PC-9 (cell line): ENCODE measurements at regions not wholly inside any gene's neighbourhood (a gene's known extent, or its start where the extent isn't known, plus 50 kb on each side); places are given as distances from the start of the nearest gene placed in this dataset.

Experiments used
- BruUV-seq: library from RNA; stranded (reverse); fragments of 400-500 nt; replicated peaks from 2 replicates; lab custom pipeline; 2021; lab: Mats Ljungman, UMichigan
- CTCF ChIA-PET: fragments of 300-600 bp; sonication (Branson Sonifier 250); formaldehyde crosslinking; loops from one replicate; lab custom pipeline; 2022; ENCODE audit warnings: antibody characterized with exemption; lab: Charles Lee
- POLR2A ChIA-PET: fragments of 300-600 bp; sonication (Branson Sonifier 250); formaldehyde crosslinking; loops from one replicate; lab custom pipeline; 2022; ENCODE audit warnings: antibody characterized with exemption; ENCODE audit not compliant: unreplicated experiment; lab: Charles Lee
- DNase-seq, 2 experiments: peaks; one replicate each; pipeline versions ENCODE4 v3.0.0 to v3.0.0-alpha.2; 2015 to 2022; ENCODE audit warnings: mixed read lengths in 1 of 2
- H2AFZ ChIP-seq: fragments of 200-600 bp; sonication (generic); 2 replicates; pipeline ENCODE4 v1.8.1; 2017; ENCODE audit warnings: antibody characterized with exemption
- H3F3A ChIP-seq: fragments of 200-600 bp; sonication (generic); 2 replicates; pipeline ENCODE4 v1.8.1; 2017; ENCODE audit warnings: antibody characterized with exemption, mild to moderate bottlenecking, low read depth; ENCODE audit not compliant: insufficient read depth
- H3K27ac ChIP-seq: fragments of 200-600 bp; sonication (generic); 2 replicates; pipeline ENCODE4 v1.6.1; 2016; ENCODE audit warnings: mixed run types
- H3K27me3 ChIP-seq: fragments of 200-600 bp; sonication (generic); 2 replicates; pipeline ENCODE4 v1.6.1; 2016; ENCODE audit warnings: low read depth, mixed run types; ENCODE audit not compliant: insufficient read depth
- H3K36me3 ChIP-seq: fragments of 200-600 bp; sonication (generic); 2 replicates; pipeline ENCODE4 v1.6.1; 2016; ENCODE audit warnings: low read depth, mixed run types
- H3K4me1 ChIP-seq: fragments of 200-600 bp; sonication (generic); replicated peaks from 2 replicates; pipeline ENCODE4 v1.6.1; 2016; ENCODE audit warnings: mixed run types; ENCODE audit not compliant: insufficient read depth
- H3K4me2 ChIP-seq: fragments of 200-600 bp; sonication (generic); 2 replicates; pipeline ENCODE4 v1.6.1; 2017; ENCODE audit warnings: mixed run types
- H3K4me3 ChIP-seq: fragments of 200-600 bp; sonication (generic); 2 replicates; pipeline ENCODE4 v1.6.1; 2016; ENCODE audit warnings: mixed run types
- H3K79me2 ChIP-seq: fragments of 200-600 bp; sonication (generic); 2 replicates; pipeline ENCODE4 v1.6.1; 2017; ENCODE audit warnings: low read depth, mixed run types
- H3K9me2 ChIP-seq: fragments of 200-600 bp; sonication (generic); 2 replicates; pipeline ENCODE4 v1.8.1; 2017; ENCODE audit warnings: mild to moderate bottlenecking; ENCODE audit not compliant: insufficient read depth
- H3K9me3 ChIP-seq: fragments of 200-600 bp; sonication (generic); 2 replicates; pipeline ENCODE4 v1.8.1; 2016; ENCODE audit warnings: low read depth; ENCODE audit not compliant: insufficient read depth
- H4K20me1 ChIP-seq: fragments of 200-600 bp; sonication (generic); 2 replicates; pipeline ENCODE4 v1.8.1; 2017; ENCODE audit not compliant: insufficient read depth
- CTCF ChIP-seq: fragments of 200-600 bp; sonication (generic); conservative IDR thresholded peaks from 2 replicates; pipeline ENCODE4 v1.6.1; 2017; ENCODE audit warnings: mixed run types, antibody characterized with exemption, mild to moderate bottlenecking, moderate library complexity
- EZH2 ChIP-seq: fragments of 200-600 bp; sonication (generic); IDR thresholded peaks from 2 replicates; pipeline ENCODE4 v1.8.0; 2017; ENCODE audit warnings: antibody characterized with exemption, low read depth
- intact Hi-C: fragments of 100-400 bp; cut with micrococcal nuclease; formaldehyde crosslinking; loops from one replicate; pipeline ENCODE4 v1.10.0; 2022; ENCODE audit not compliant: unreplicated experiment

DNA sequence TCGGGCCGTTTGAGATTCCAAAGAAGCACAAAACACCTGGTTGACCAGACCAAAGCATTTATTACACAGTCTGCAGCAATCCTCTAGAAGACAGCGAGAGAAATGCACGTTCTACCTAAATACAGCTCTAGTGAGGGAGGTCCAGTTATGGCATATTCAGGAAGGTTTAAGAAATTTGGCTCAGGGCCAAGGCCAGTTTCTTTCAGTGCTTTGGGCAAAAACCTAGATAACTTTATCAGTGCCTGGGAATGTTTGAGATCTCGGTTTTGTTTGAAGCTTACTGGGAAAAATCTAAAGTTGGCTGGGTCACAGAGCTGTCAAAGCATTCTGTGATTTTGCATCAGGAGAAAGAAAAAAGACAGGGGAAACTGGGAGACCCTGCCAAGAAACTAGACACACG is 514.0 kb upstream of the TMPRSS15 start:
- H3K36me3 ChIP-seq = no peaks in the 10 kb centered on the region
- ChIA-PET POLR2A (no interaction called here), CTCF (no interaction called here)
- H2AFZ ChIP-seq = no peak overlapping the region
- H3K4me3 ChIP-seq = no peak overlapping the region
- no peaks in the 10 kb centered on the region for H3K4me1 ChIP-seq
- no peaks in the 10 kb centered on the region for H3K79me2 ChIP-seq
- no peaks in the 10 kb centered on the region for H3K27me3 ChIP-seq
- intact Hi-C loops = no loop called here
- TF ChIP-seq EZH2 (no peak), CTCF (no peak)
- no peak overlapping the region for H3K27ac ChIP-seq
- BruUV-seq = no TSS peak
- no peaks in the 10 kb centered on the region for H4K20me1 ChIP-seq
- no peak overlapping the region for H3K4me2 ChIP-seq
- no peaks in the 10 kb centered on the region for H3K9me2 ChIP-seq
- H3F3A ChIP-seq = no peaks in the 10 kb centered on the region
- DNase-seq = no peak
- no peaks in the 10 kb centered on the region for H3K9me3 ChIP-seq

GRCh38 chr21:18931237-18931636 is 527.7 kb upstream of the TMPRSS15 start:
- Histone ChIP-seq H3K4me3 (no peak overlapping the region), H3K27ac (no peak overlapping the region), H3K9me3 (no peaks in the 10 kb centered on the region), H3K27me3 (no peaks in the 10 kb centered on the region), H3K36me3 (no peaks in the 10 kb centered on the region), H3K4me1 (no peaks in the 10 kb centered on the region), H3F3A (no peaks in the 10 kb centered on the region), H3K9me2 (no peaks in the 10 kb centered on the region), H2AFZ (no peak overlapping the region), H3K4me2 (no peak overlapping the region), H4K20me1 (no peaks in the 10 kb centered on the region), H3K79me2 (no peaks in the 10 kb centered on the region)
- intact Hi-C loops = no loop called here
- no peak for DNase-seq
- CTCF ChIA-PET = no interaction called here
- POLR2A ChIA-PET = no interaction called here
- no TSS peak for BruUV-seq
- TF ChIP-seq CTCF (no peak), EZH2 (no peak)

DNA sequence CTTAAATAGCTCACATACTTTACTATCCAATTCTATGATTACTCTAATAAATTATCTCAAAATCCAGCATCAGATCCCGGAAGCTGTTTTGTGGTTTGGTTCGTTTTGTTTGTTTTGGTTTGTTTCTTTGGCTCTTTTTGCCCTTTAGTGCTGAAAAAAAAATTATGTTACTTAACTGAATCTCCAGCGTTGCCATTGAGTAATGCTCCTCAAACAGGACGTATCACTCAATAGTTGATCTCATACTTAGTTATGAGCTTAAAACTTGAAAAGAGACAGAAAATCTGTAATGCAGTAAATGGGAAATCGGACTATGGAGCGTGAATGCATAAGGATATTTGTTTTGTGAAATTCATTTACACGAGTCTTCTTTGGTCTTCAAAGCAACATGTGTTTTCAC is 533.8 kb upstream of the TMPRSS15 start:
- CTCF ChIA-PET = no interaction called here

More for the DNA sequence above, 533.8 kb upstream of the TMPRSS15 start:
- POLR2A ChIA-PET = no interaction called here
- Histone ChIP-seq H2AFZ (no peak overlapping the region), H3K4me2 (no peak overlapping the region), H3K9me3 (no peaks in the 10 kb centered on the region), H3F3A (no peaks in the 10 kb centered on the region), H3K4me3 (no peak overlapping the region), H3K9me2 (no peaks in the 10 kb centered on the region), H3K79me2 (no peaks in the 10 kb centered on the region), H3K4me1 (no peaks in the 10 kb centered on the region), H3K27ac (no peak overlapping the region), H3K27me3 (no peaks in the 10 kb centered on the region), H3K36me3 (no peaks in the 10 kb centered on the region), H4K20me1 (no peaks in the 10 kb centered on the region)
- intact Hi-C loops = no loop called here
- TF ChIP-seq EZH2 (no peak), CTCF (no peak)
- no TSS peak for BruUV-seq
- DNase-seq = no peak
